Inferior parietal cortex (tissue), 1 donor: ENCODE measurements at regions not wholly inside any gene's neighbourhood (a gene's known extent, or its start where the extent isn't known, plus 50 kb on each side); places are given as distances from the start of the nearest gene placed in this dataset.
"Not testable (repeated sequence)": the region's sequence is repeated elsewhere in the genome, so short reads cannot be mapped to it uniquely, and the experiment has no call there.

Experiments used
- DNase-seq: peaks from one replicate; pipeline ENCODE4 v3.0.0-alpha.2; 2016; ENCODE audit errors: extremely low spot score

- no peak for DNase-seq
Observed at GRCh38 chr11:43123443-43123842, 188.4 kb upstream of the API5 start.

DNA sequence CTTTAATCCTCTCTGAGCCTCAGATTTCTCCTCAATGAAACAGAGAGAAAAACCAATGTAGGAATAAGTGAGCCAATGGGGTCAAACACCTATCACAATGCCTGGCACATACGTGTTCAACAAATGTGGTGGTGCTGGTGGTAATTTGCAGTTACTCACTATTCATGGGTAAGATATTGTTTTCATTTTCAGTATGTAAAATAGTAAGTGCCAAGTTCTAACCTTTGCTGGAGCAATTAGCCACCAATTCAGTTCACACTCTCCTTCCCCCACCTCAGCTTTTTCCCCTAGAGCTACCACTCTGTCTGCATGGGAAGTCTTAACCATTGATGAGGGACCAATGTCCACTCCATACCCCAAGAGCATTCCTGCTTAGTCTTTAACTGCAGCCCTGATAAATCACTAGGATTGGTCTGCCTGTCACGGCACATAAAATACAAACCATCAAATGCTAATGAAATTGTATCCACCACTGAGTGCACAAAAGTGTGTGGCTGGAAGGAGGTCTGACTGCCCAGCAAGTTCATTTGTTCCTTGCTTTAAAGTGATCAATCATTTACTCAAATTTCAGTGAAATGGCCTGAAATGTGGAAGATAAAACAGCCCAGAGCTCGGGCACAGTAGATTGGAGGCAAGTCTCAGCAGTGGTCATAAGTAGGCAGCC is 187.4 kb upstream of the API5 start:
- no peak for DNase-seq

DNA sequence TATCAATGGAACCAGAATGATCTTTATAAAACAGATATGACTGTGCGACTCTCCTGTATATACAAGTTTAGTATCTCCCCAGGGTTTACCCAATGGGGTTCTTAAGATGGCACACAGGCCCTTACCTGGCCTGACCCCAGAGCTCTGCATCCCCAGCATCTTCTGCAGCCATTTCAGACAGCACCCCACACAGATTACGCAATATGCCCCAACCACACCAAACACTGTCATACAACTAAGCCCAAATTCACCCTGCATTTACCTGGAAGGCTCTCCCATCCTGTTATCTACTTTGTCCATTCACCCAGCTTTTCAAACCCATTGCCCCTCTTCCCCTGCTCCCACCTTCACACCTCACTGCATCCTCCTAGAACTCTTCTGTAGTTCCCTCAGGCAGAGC is 182.5 kb upstream of the API5 start:
- no peak for DNase-seq

GRCh38 chr11:43130616-43131015 is 181.2 kb upstream of the API5 start:
- DNase-seq, result peak; percentile 47

- no peak for DNase-seq
Observed at GRCh38 chr11:43135966-43136534, 175.7 kb upstream of the API5 start.

- DNase-seq, result no peak
Observed at GRCh38 chr11:43138621-43139140, 173.1 kb upstream of the API5 start.

DNA sequence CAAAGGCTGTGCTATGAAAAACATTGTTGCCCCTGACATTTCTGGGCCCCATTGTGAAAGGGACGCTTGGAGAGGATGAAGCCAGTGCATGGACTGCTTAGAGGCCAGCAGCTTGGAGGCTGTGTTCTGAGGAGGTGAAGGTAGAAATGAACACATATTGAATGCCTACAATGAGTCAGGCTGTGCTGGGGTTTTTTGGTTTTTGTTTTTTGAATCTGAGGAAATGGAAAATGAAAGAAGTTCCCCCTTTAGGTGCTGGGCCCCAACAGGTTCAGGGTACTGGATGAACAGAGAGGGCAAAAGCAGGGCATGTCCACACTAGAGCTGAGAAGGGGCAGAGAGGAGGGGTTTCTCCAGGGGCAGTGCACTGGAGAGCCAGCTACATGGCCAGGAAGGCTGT is 166.1 kb upstream of the API5 start:
- no peak for DNase-seq

DNA sequence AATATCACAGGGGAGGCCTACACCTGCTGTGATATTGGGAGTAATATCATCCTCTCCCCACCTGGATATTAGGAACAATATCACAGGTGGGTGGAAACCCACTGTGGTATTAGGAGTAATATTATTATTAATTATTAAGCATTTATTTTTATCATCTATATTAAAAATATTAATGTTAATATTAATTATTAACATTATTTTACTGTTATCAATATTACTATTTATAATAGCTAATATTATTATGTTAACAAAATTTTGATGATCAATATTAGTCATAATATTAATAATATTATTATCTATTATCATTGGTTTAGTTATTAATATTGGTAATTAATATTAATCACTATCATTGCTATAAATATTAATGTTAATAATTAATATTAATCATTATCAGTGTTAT is 161.1 kb upstream of the API5 start:
- no peak for DNase-seq

DNA sequence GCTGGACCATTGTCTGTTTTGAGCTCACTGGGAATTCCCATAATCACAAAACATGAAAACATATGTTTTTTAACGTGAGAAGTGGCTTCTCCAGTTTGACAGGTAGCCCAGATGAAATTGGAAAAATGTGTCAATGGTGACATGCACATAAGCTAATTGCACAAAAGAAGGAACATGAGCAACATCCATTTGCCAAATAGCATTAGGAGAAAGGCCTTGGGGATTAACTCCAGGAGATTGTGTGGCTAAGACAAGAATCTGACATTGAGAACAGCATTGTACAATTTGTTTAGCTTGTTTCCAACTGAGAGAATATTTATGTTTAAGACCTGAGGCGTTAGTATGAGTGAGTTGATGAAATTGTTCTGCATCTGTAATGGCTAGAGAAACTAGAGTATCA is 147.0 kb upstream of the API5 start:
- DNase-seq, result no peak

GRCh38 chr11:43165393-43165792 is 146.4 kb upstream of the API5 start:
- DNase-seq, result not testable (repeated sequence)

- not testable (repeated sequence) for DNase-seq
Observed at GRCh38 chr11:43168241-43168640, 143.6 kb upstream of the API5 start.

- DNase-seq, result no peak
Observed at GRCh38 chr11:43172477-43172876, 139.3 kb upstream of the API5 start.

GRCh38 chr11:43177975-43178374 is 133.8 kb upstream of the API5 start:
- DNase-seq, result no peak

DNA sequence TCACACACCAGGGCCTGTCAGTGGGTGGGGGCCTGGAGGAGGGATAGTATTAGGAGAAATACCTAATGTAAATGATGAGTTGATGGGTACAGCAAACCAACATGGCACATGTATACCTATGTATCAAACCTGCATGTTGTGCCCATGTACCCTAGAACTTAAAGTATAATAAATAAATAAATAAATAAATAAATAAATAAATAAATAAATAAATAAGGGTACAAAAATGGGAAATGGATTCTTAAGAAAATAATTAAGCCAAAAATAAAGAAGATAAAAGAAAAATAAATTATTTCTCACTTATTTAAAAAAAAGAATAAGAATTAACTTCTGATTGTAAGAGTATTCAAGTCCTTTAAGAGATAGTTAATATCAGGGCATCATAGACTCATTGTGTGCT is 117.3 kb upstream of the API5 start:
- not testable (repeated sequence) for DNase-seq

GRCh38 chr11:43197379-43197778 is 114.4 kb upstream of the API5 start:
- no peak for DNase-seq

- DNase-seq, result no peak
Observed at GRCh38 chr11:43200031-43200430, 111.8 kb upstream of the API5 start.

- no peak for DNase-seq
Observed at GRCh38 chr11:43212279-43212678, 99.5 kb upstream of the API5 start.

DNA sequence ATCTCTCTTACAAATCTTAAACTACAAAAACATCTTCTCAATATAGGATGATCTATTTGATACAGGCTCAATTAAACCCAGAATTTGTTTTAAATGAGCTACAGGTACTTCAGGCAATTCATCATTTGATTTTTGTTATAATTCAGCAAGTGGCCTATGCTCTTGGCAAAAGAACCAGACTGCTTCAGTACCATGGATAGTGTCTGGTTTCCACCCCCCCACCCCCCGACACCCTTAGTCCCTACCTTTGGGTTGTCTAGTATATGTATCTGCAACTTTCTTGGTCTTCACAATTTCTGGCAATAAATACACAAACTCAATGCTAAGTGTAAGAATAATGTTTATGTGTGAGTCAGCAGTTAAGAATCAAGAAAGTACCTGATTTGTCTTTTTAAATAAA is 97.3 kb upstream of the API5 start:
- no peak for DNase-seq

DNA sequence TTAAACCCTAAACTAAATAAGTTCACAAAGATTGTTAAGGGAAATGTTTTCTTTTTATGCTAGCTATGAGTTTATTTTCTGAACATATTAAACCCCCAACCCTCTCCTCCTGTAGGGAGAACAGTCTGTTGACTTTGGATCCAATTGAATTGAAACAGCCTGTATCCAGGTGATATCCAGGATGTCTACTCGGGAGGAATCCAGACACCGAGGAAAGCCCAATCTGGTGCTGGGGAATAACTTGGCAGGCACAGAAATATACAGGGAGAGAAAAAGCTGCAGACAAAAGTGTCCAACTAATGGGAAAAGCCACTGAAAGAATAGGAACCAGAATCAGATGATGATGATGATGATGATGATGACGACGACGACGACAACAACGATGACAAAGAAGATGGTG is 93.9 kb upstream of the API5 start:
- no peak for DNase-seq

DNA sequence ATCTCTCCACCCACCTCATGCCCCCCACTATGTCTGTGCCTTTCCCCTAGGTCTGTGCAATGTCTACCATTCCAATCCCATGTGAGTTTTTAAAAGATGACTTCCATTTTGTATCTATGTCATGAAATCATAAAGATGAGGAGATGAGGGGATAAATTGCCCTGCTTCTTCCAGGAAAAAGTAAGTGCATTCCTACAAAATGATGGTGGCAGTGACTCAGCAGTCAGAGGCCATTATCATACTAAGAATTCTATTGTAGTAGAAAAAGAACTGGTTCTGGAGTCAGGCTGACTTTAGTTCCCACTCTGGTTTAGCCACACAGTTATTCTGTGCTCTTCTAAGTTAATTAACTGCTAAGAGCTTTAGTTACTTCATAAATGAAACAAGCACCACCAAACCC is 89.6 kb upstream of the API5 start:
- no peak for DNase-seq

DNA sequence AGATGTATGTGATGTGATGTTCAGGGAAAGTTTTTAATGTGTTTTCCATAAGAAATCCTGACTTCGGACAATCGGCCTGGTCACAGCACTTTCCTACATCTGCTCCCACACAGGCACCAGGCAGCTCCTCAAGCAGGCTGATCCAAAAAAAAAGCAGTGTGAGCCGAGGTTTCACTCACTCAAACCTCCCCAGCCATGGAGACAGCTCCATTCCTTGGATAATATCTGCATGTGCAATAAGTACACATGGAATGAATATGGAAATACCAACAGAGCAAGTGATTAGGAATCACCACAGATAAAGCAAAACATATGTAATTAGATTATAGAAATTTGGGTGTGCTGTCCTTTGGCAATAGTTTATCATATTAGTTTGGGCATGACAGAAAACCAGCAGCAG is 88.8 kb upstream of the API5 start:
- no peak for DNase-seq

DNA sequence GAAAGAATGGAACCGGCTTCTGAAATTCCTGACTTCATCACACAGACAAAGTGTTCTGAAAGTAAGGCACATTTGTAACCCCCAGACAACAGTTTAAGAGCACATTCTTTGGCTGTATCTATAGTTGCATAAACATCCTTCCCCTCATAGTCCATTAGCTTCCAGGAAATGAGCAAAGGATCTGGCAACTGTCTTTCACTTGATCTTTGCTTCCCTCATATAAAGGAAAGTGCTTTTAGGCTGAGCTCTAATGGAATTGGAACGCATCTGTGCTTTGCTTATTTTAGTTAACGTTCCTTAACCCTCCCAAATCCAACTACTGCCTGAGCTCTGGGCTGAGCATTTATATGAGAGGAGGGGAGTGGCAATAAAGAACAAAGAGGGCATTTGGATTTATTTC is 76.9 kb upstream of the API5 start:
- DNase-seq, result no peak

DNA sequence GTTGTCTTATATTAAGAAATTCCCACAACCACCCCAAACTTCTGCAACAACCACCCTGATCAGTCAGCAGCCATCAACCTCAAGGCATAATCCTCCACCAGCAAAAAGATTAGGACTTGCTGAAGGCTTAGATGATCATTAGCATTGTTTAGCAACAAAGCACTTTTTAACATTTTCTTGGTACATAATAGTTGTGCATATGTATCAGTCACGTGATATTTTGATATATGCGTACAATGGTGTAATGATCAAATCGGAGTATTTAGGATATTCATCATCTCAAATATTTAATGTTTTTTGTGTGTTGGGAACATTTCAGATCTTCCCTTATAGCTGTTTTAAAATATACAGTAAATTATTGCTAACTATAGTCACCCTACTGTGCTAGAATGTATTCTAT is 73.5 kb upstream of the API5 start:
- no peak for DNase-seq

GRCh38 chr11:43239791-43240190 is 72.0 kb upstream of the API5 start:
- DNase-seq, result no peak
